ENCODE measurements at regions not wholly inside any gene's neighbourhood (a gene's known extent, or its start where the extent isn't known, plus 50 kb on each side); places are given as distances from the start of the nearest gene placed in this dataset.

DNA sequence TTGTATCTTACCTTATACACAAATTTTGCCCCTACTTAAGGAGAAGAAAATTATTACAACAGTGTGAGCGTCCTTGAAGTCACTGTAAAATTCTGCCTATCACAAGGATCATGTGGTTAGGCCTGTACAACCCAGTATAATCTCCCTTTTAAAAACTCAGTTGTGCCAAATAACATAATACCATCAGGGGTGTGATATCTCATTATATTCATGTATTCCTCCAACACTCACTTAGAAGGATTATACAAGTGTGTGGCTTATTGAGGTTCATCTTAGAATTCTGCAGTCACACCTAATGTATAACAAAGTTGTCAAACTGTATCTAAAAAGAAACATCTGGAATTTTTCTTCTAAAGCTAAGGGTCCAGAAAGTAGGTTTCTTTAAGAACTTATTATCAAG lies 998.8 kb upstream of the LRRTM1 start:
- H3K4me3 ChIP-seq (ENCODE audit: control insufficient read depth, low read depth, low read length) = no peak overlapping the region
- TF ChIP-seq, protein P1, sequence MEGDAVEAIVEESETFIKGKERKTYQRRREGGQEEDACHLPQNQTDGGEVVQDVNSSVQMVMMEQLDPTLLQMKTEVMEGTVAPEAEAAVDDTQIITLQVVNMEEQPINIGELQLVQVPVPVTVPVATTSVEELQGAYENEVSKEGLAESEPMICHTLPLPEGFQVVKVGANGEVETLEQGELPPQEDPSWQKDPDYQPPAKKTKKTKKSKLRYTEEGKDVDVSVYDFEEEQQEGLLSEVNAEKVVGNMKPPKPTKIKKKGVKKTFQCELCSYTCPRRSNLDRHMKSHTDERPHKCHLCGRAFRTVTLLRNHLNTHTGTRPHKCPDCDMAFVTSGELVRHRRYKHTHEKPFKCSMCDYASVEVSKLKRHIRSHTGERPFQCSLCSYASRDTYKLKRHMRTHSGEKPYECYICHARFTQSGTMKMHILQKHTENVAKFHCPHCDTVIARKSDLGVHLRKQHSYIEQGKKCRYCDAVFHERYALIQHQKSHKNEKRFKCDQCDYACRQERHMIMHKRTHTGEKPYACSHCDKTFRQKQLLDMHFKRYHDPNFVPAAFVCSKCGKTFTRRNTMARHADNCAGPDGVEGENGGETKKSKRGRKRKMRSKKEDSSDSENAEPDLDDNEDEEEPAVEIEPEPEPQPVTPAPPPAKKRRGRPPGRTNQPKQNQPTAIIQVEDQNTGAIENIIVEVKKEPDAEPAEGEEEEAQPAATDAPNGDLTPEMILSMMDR (IDR thresholded peaks at IDR 0.05; ENCODE audit: control insufficient read depth, insufficient read depth, low read depth, low read length, missing control alignments) = no peak
- DNase-seq (ENCODE audit: low read depth) = no peak

DNA sequence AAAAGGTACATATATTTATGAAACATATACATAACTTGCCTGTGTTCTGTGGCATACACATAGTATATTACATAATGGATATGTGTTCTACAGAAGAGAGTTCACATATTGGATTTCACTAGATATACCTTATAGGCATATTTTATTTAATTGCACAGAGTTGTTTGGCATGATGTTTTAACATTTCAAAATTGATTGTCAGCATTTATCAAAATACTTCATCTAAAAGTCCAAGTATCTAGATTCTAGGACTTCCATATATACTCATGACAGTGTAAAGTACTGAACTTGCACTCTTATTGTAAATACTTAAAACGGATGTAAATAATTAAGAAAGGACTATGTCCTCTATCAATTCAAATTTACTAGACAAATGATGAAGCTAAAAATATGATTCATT lies 995.3 kb upstream of the LRRTM1 start:
- DNase-seq (ENCODE audit: low read depth) = no peak
- TF ChIP-seq, protein P1 (IDR thresholded peaks at IDR 0.05; ENCODE audit: control insufficient read depth, insufficient read depth, low read depth, low read length, missing control alignments) = no peak

DNA sequence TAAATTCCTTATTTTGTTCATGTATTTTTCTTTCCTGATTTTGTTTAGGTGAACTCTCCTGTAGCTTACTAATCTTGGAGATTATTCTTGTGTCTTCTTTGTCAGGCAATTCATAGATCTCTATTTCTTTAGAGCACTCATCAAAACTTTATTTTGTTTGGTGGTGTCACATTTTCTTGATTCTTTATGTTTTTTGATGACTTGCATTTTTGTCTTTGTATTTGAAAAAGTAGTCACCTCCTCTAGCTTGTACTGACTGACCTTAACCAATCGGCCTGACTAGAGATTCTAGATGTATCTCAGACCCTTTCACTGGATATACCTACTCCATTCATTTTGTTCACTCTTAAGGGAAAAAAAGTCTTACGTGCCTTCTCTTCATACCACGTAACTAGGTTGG lies 986.3 kb upstream of the LRRTM1 start:
- no peak overlapping the region for H3K4me3 ChIP-seq (ENCODE audit: control insufficient read depth, low read depth, low read length)
- TF ChIP-seq, protein P1 (IDR thresholded peaks at IDR 0.05; ENCODE audit: control insufficient read depth, insufficient read depth, low read depth, low read length, missing control alignments) = no peak
- no peak for DNase-seq (ENCODE audit: low read depth)

More for the DNA sequence above, 995.3 kb upstream of the LRRTM1 start:
- no peak overlapping the region for H3K4me3 ChIP-seq (ENCODE audit: control insufficient read depth, low read depth, low read length)

DNA sequence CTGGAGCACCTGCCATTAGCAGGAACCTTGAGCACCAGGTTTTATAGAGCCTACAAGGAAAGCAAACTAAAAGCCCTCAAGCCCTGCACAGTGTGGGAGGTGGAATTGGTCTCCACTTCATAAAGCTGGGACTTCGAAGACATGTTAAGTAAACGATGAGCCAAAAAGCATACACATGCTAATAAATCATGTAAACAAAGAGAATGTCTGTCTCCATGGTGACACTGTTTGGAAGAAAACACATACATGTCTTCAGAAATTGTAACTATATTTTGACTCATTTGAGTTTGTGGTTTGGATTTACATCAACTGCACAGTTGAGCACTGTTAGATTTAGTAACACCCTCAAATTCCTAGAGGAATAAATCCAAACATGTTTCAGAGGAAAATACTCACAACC lies 978.5 kb upstream of the LRRTM1 start:
- TF ChIP-seq, protein P1 (IDR thresholded peaks at IDR 0.05; ENCODE audit: control insufficient read depth, insufficient read depth, low read depth, low read length, missing control alignments) = no peak
- H3K4me3 ChIP-seq (ENCODE audit: control insufficient read depth, low read depth, low read length) = no peak overlapping the region

DNA sequence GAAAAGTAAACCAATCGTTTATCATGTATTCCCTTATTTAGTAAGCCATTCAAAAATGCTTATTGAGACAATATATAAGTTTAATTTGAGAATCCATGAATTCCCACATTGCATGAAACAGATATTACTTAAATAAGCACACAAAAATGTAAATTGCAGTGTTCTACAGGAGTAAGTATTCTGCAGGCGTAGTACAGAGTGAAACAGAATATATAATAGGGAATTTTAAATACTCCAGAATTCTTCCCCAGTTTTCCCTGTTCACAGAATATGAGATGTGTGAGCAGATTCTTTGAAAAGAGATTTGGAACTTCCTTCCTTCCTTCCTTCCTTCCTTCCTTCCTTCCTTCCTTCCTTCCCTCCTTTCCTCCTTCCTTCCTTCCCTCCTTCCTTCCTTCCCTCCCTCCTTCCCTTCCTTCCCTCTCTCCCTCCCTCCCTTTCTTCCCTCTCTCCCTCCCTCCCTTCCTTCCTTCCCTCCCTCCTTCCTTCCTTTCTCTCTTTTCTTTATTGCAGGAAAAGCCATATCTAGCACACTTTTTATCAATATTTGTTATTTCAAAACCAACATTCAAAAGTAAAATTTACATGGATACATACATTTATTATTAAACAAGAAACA lies 977.7 kb upstream of the LRRTM1 start:
- DNase-seq (ENCODE audit: low read depth) = no peak
- no peak overlapping the region for H3K4me3 ChIP-seq (ENCODE audit: control insufficient read depth, low read depth, low read length)
- TF ChIP-seq, protein P1 (IDR thresholded peaks at IDR 0.05; ENCODE audit: control insufficient read depth, insufficient read depth, low read depth, low read length, missing control alignments) = no peak

More for the DNA sequence above, 978.5 kb upstream of the LRRTM1 start:
- no peak for DNase-seq (ENCODE audit: low read depth)

DNA sequence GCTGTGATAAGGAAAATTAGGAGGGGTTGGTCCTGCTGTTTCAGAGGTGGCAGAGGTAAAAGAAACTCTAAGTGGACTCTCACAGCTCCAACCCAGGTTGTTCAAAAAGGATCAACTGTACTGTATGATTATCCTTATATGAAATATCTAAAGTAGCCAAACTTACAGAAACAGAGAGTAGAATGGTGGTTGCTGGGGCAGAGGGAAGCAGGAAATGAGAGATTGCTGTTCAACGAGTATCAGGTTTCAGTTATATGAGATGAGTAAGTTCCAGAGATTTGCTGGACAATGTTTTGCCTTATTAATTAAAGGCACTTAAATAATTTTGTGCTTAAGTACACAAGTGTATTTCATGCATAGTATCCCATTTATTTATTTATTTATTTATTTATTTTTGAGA lies 972.0 kb upstream of the LRRTM1 start:
- no peak for DNase-seq (ENCODE audit: low read depth)
- H3K4me3 ChIP-seq (ENCODE audit: control insufficient read depth, low read depth, low read length) = no peak overlapping the region
- TF ChIP-seq, protein P1 (IDR thresholded peaks at IDR 0.05; ENCODE audit: control insufficient read depth, insufficient read depth, low read depth, low read length, missing control alignments) = no peak
